PFSK-1 (cell line): ENCODE measurements at regions not wholly inside any gene's neighbourhood (a gene's known extent, or its start where the extent isn't known, plus 50 kb on each side); places are given as distances from the start of the nearest gene placed in this dataset.

Experiments
- FOXP2 ChIP-seq: optimal IDR thresholded peaks from 2 replicates; pipeline ENCODE3; 2011; ENCODE audit warnings: borderline replicate concordance, control low read depth, inconsistent platforms; ENCODE audit not compliant: insufficient read depth; ENCODE audit errors: extremely low read length, extremely low read depth
- POLR2AphosphoS5 ChIP-seq: IDR thresholded peaks from 2 replicates; pipeline ENCODE4 v1.6.1; 2012; ENCODE audit warnings: low read depth, mild to moderate bottlenecking, control low read depth, low read length, moderate library complexity
- SIN3A ChIP-seq: IDR thresholded peaks from 2 replicates; pipeline ENCODE4 v1.6.1; 2012; ENCODE audit warnings: mild to moderate bottlenecking, low read length, moderate library complexity, borderline replicate concordance; ENCODE audit not compliant: insufficient read depth
- TAF1 ChIP-seq: IDR thresholded peaks from 2 replicates; pipeline ENCODE4 v1.6.1; 2012; ENCODE audit warnings: low read length, control low read depth, borderline replicate concordance; ENCODE audit not compliant: insufficient read depth
- TF ChIP-seq, protein P1 (sequence below), 2 experiments: IDR thresholded peaks; 2 replicates each; pipeline versions ENCODE4 v1.6.1 to v1.8.0; 2011 to 2012; ENCODE audit warnings: low read depth in 2 of 2, low read length in 2 of 2, control low read depth in 1 of 2, inconsistent platforms in 1 of 2, mild to moderate bottlenecking in 1 of 2, moderate library complexity in 1 of 2; ENCODE audit not compliant: insufficient read depth in 1 of 2

GRCh38 chr13:62336507-62336906 is 920.9 kb upstream of the PCDH20 start:
- TF ChIP-seq FOXP2 (no peak), POLR2AphosphoS5 (no peak), TAF1 (no peak), SIN3A (no peak)
- TF ChIP-seq, protein P1, sequence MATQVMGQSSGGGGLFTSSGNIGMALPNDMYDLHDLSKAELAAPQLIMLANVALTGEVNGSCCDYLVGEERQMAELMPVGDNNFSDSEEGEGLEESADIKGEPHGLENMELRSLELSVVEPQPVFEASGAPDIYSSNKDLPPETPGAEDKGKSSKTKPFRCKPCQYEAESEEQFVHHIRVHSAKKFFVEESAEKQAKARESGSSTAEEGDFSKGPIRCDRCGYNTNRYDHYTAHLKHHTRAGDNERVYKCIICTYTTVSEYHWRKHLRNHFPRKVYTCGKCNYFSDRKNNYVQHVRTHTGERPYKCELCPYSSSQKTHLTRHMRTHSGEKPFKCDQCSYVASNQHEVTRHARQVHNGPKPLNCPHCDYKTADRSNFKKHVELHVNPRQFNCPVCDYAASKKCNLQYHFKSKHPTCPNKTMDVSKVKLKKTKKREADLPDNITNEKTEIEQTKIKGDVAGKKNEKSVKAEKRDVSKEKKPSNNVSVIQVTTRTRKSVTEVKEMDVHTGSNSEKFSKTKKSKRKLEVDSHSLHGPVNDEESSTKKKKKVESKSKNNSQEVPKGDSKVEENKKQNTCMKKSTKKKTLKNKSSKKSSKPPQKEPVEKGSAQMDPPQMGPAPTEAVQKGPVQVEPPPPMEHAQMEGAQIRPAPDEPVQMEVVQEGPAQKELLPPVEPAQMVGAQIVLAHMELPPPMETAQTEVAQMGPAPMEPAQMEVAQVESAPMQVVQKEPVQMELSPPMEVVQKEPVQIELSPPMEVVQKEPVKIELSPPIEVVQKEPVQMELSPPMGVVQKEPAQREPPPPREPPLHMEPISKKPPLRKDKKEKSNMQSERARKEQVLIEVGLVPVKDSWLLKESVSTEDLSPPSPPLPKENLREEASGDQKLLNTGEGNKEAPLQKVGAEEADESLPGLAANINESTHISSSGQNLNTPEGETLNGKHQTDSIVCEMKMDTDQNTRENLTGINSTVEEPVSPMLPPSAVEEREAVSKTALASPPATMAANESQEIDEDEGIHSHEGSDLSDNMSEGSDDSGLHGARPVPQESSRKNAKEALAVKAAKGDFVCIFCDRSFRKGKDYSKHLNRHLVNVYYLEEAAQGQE (IDR thresholded peaks at IDR 0.05; ENCODE audit: insufficient read depth in 1 of 2, low read depth in 2 of 2, low read length in 2 of 2) = no peak

DNA sequence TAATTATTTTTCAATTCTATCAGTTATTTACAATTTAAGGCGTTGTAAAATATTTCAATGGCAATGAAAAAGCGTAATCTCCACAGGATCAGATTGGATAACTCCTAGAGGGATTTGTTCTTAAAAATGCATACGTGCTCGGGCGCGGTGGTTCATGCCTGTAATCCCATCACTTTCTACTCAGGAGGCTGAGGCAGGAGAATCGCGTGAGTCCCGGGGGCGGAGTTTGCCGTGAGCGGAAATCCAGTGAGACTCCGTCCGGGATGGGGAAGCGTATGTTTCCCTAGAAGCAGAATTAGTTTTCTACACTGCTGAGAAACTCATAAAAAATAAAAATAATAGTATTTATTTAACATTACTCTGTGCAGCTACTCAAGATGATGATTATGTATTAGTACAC is 917.8 kb upstream of the PCDH20 start:
- no peak for TF ChIP-seq SIN3A
- no peak for TF ChIP-seq FOXP2
- no peak for TF ChIP-seq TAF1
- no peak for TF ChIP-seq POLR2AphosphoS5
- TF ChIP-seq, protein P1 (IDR thresholded peaks at IDR 0.05; ENCODE audit: insufficient read depth in 1 of 2, low read depth in 2 of 2, low read length in 2 of 2) = no peak

DNA sequence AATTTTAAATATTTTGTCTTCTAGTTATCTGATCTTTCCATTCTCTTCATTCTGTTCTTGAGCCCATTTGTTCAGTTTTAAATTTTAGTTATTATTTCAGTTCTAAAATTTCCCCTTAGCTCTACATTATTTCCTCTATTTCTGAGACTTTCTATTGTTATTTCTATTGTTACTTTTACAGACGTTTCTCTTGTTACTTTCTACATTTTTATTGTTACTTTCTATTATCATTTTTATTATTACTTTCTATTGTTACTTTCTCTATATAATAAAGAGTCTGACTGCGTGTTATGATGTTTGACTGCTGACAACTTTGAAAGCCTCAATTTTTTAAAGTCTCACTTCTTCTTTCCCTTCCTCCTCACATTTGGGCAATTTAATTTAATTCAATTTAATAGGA is 915.7 kb upstream of the PCDH20 start:
- TF ChIP-seq SIN3A (no peak), FOXP2 (no peak), TAF1 (no peak), POLR2AphosphoS5 (no peak)
- TF ChIP-seq, protein P1 (IDR thresholded peaks at IDR 0.05; ENCODE audit: insufficient read depth in 1 of 2, low read depth in 2 of 2, low read length in 2 of 2) = no peak

- TF ChIP-seq, protein P1 (IDR thresholded peaks at IDR 0.05; ENCODE audit: insufficient read depth in 1 of 2, low read depth in 2 of 2, low read length in 2 of 2) = no peak
- TF ChIP-seq SIN3A (no peak), TAF1 (no peak), POLR2AphosphoS5 (no peak), FOXP2 (no peak)
These were observed 911.7 kb upstream of the PCDH20 start for GRCh38 chr13:62327367-62327766.

DNA sequence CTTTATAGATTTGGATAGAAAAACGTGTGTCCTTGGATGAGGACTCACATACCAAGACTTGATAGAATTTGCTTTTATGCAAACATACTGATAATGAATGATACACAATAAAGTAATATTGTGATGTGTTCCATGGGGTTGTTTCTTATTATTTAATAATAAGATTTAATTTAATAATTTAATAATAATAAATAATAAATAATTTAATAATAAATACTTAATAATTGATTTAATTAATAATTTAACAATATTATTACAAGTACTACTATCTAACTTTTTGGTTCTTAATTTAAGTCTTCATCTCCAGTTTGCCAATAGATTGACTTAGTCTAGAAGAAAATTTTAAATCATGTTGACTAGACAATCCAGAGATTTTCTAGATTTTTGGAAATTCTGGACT is 909.2 kb upstream of the PCDH20 start:
- TF ChIP-seq POLR2AphosphoS5 (no peak), TAF1 (no peak), FOXP2 (no peak), SIN3A (no peak)
- TF ChIP-seq, protein P1 (IDR thresholded peaks at IDR 0.05; ENCODE audit: insufficient read depth in 1 of 2, low read depth in 2 of 2, low read length in 2 of 2) = no peak
